Muscle layer of duodenum (tissue), 2 donors: ENCODE measurements at regions not wholly inside any gene's neighbourhood (a gene's known extent, or its start where the extent isn't known, plus 50 kb on each side); places are given as distances from the start of the nearest gene placed in this dataset.

Source experiments
- H3K27ac ChIP-seq: one replicate; pipeline ENCODE4 v1.7.0; 2013; ENCODE audit warnings: mild to moderate bottlenecking, low read length
- H3K27me3 ChIP-seq: one replicate; pipeline ENCODE4 v1.7.0; 2013; ENCODE audit warnings: low read depth, mild to moderate bottlenecking, control low read depth, low read length
- H3K36me3 ChIP-seq, 2 donors: one replicate each; pipeline ENCODE4 v1.7.0; 2013; ENCODE audit warnings: low read length in 2 of 2, control low read depth in 1 of 2, mild to moderate bottlenecking in 1 of 2; ENCODE audit not compliant: insufficient read depth in 2 of 2, control insufficient read depth in 1 of 2
- H3K4me1 ChIP-seq, 2 donors: one replicate each; pipeline ENCODE4 v1.7.0; 2013; ENCODE audit warnings: low read length in 2 of 2, mild to moderate bottlenecking in 2 of 2, control low read depth in 1 of 2, moderate library complexity in 1 of 2; ENCODE audit not compliant: insufficient read depth in 2 of 2, control insufficient read depth in 1 of 2
- H3K4me3 ChIP-seq, 2 donors: one replicate each; pipeline ENCODE4 v1.7.0; 2013; ENCODE audit warnings: low read length in 2 of 2, low read depth in 1 of 2, mild to moderate bottlenecking in 1 of 2
- H3K9me3 ChIP-seq, 2 donors: one replicate each; pipeline ENCODE4 v1.7.0; 2013; ENCODE audit warnings: low read length in 2 of 2, control low read depth in 1 of 2, mild to moderate bottlenecking in 1 of 2; ENCODE audit not compliant: control insufficient read depth in 1 of 2
- donor health status: healthy.

DNA sequence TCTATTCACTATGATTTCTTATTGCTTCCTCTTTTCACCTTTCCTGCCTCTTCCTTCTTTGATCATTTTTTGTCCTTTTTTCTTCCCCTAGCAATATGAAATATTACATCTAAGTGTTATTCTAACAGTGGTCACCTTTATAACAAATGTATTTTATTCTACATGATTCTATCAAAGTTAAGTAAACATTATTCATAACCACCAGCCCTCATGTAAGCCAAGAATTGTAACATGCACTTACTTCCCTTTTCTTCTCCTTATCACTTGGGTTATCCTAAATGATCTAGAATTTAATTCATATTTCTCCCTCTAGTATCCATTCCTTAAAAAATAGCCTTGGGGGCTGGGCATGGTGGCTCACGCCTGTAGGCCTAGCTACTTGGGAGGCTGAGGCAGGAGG, 88.3 kb upstream of the SLC22A23 start:
- peak overlapping the region; percentile 20 for H3K27ac ChIP-seq
- no peaks in the 10 kb centered on the region for H3K4me1 ChIP-seq
- H3K27me3 ChIP-seq: no peaks in the 10 kb centered on the region
- H3K4me3 ChIP-seq: no peak overlapping the region
- H3K36me3 ChIP-seq: no peaks in the 10 kb centered on the region
- no peaks in the 10 kb centered on the region for H3K9me3 ChIP-seq

DNA sequence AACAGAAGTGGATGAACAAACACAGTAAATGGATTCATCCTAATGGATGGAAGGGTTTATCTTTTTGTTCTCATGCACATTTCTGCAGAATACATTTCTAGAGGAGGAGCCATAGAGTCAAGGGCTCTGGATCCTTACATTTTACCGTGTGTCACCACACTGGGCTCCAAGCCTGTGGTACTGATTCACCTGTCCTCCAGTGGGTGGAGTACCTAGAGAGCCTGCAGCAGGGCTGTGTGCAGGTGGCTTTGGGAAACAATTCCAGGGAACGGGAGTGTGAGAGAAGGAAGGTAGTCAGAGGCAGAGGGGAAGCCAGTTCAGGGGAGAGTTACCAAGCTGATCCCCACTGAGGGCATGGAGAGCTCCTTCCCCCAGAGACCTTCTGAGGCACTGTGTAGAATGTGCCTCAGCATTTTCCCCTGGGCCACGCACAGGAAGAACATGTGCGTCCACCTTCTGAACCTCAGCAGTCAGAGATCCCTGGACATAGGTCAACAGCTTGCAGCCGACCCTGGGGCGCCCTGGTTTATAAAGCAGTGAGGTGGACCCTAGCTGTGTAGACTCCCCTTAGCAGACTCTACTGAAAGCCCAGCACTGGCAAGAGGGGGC, 85.3 kb upstream of the SLC22A23 start:
- H3K27me3 ChIP-seq: no peaks in the 10 kb centered on the region
- H3K27ac ChIP-seq: no peak overlapping the region
- H3K36me3 ChIP-seq: no peaks in the 10 kb centered on the region
- no peaks in the 10 kb centered on the region for H3K4me1 ChIP-seq
- no peaks in the 10 kb centered on the region for H3K9me3 ChIP-seq
- no peak overlapping the region for H3K4me3 ChIP-seq

DNA sequence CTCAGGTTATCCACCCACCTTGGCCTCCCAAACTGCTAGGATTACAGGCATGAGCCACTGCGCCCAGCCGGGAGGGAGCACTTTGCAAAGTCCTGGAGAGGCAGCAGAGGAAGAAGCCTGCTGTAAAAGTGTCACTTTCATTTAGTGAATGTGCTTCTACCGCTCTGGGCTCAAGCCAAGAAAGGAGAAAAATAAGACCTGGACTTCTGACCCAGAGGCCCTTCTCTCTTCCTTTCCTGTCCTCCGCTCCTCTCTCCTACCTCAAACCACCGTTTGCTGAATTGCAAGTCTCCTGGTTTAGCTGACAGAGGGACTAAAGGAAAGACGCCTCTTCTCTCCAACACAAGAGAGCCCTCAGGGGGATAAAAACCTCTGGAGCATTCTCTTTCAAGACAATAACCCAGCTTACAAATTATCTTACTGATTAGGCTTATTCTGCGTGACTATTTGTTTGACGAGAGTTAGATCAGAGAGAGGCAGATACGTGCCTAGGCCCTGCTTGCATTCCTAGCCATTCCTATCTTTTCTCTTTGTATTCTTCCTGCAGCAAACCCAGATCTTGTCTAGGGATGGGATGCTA, 84.2 kb upstream of the SLC22A23 start:
- Histone ChIP-seq H3K4me3 (no peak overlapping the region), H3K4me1 (no peaks in the 10 kb centered on the region), H3K27ac (no peak overlapping the region), H3K36me3 (no peaks in the 10 kb centered on the region), H3K27me3 (no peaks in the 10 kb centered on the region), H3K9me3 (no peaks in the 10 kb centered on the region)

DNA sequence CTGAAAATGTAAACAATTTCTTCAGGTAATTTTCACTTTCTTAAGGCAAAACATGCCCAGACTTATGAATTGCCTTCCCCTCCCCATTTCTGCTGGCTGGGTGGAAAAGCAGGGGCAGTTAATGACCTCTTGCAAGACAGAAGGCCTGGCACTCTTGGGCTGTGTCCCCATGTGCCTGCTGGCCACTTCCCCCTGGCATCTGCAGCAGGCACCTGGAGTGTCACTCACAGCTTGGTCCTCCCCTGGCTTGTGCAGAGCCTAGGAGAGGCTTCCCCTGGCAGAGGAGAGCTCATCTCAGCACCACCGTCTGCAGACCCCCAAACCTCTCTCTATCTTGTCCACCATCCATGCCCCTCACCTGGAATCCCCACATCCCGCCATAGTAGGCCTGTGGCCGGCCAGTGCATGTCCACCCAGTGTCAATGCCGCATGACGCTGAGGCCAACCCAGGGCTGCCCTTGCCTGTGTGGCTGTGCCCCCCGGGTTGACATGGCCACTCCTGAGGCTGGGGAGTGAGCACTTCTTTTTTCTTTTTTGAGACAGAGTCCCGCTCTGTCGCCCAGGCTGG, 83.5 kb upstream of the SLC22A23 start:
- Histone ChIP-seq H3K9me3 (no peaks in the 10 kb centered on the region), H3K4me3 (no peak overlapping the region), H3K27me3 (no peaks in the 10 kb centered on the region), H3K36me3 (no peaks in the 10 kb centered on the region), H3K4me1 (no peaks in the 10 kb centered on the region), H3K27ac (no peak overlapping the region)

DNA sequence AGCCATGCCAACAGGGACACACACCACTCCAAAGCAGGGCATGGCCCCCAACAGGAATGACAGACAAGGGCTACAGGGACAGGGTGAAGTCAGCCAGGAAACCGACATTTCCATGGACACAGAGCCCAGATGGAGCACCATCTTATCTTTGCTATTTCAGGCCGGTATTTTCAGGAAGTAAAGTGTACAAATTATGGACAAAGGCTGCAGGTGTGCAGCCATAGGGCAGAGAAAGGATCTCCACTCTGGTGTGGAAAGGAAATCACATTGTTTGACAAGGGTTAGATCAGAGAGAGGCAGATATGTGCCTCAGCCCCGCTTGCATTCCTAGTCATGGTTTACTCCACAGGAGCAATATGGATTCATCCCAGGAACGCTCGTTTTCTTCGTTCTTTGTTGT, 81.7 kb upstream of the SLC22A23 start:
- H3K36me3 ChIP-seq: no peaks in the 10 kb centered on the region
- no peaks in the 10 kb centered on the region for H3K27me3 ChIP-seq
- no peaks in the 10 kb centered on the region for H3K9me3 ChIP-seq
- no peak overlapping the region for H3K4me3 ChIP-seq
- no peak overlapping the region for H3K27ac ChIP-seq
- no peaks in the 10 kb centered on the region for H3K4me1 ChIP-seq

DNA sequence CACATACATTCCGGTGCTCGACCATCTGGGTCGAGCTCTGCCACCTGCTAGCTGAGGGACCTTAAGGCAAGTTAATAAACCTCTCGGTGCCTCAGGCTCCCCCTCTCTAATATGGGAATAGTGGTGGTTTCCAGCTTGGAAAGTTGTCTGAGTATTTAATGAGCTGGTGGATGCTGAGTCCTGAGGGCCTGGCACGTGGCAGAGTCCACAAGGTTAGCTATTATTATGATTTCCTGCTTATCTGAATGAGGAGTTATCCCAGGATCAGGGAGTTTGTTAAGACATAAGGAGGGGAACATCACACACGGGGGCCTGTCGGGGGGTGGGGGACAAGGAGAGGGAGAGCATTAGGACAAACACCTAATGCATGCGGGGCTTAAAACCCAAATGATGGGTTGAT, 80.1 kb upstream of the SLC22A23 start:
- Histone ChIP-seq H3K27ac (no peak overlapping the region), H3K4me3 (no peak overlapping the region), H3K9me3 (no peaks in the 10 kb centered on the region), H3K4me1 (no peaks in the 10 kb centered on the region), H3K36me3 (no peaks in the 10 kb centered on the region), H3K27me3 (no peaks in the 10 kb centered on the region)

DNA sequence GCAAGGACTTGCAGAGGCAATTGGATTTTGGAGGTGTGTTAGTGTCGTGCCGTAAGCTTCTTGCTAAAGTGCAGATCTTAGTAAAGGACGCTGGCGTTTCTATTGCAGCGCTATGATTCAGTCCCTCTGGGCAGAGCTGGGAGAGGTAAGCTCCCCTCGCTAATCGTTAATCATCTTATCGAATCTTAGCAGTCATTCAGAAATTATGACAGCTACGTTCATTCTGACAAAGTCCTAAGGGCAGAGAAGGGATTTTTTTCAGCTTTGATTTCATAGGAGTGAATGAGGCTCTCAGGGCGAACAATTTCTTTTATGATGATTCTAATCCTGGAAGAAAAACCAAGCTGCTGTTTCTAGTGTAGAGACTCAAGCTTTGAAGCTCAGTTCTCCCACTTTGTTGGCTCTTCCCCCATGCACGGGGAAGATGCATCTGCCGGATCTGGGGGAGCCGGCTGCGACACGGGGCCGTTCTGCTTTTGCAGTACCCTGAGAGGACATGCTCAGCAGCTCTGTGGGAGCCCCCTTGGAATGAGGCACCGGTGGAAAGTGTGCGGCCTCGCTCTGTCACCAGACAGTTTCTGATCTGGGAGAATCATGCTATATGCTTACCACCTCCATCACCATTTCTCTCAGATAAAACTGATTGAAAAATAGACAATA, 79.1 kb upstream of the SLC22A23 start:
- H3K4me1 ChIP-seq: no peaks in the 10 kb centered on the region
- no peaks in the 10 kb centered on the region for H3K27me3 ChIP-seq
- H3K9me3 ChIP-seq: no peaks in the 10 kb centered on the region
- H3K4me3 ChIP-seq: no peak overlapping the region
- H3K36me3 ChIP-seq: no peaks in the 10 kb centered on the region
- H3K27ac ChIP-seq: no peak overlapping the region

DNA sequence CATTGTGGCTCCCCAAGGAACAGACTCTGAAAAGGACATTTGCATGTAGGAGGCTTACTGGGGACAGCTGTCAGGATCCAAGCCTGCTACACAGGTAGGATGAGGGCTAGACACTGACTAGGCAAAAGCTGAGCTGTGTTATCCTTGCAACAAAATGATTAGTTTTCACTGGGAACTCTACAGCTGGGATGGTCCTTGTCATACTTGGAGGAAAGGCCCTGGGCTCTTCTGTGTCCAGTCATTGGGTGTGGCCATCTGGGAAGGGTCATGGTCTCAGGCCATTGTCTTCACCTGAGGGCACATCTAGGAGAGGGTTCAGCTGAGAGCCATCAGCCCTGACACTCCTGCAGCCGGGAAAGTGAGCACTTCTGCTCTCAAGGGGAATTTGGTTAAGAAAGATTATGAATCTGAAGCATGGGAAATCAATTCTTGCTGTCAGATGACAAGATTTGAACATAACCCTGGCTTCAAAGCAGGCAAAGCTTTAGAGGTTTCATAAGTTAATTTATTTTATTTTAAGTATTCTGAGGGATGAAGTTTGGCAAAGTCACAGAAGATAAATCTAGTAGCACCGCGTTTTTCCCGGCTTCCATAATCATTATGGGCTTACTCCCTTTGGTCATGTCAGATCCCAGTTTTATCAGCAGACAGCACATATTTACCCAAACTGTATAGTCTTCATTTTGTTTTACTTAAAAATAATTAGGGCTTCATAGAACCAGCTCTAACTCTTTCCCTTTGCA, 78.4 kb upstream of the SLC22A23 start:
- H3K4me1 ChIP-seq: no peaks in the 10 kb centered on the region
- no peaks in the 10 kb centered on the region for H3K36me3 ChIP-seq
- H3K9me3 ChIP-seq: no peaks in the 10 kb centered on the region
- H3K27ac ChIP-seq: no peak overlapping the region
- H3K4me3 ChIP-seq: no peak overlapping the region
- no peaks in the 10 kb centered on the region for H3K27me3 ChIP-seq

DNA sequence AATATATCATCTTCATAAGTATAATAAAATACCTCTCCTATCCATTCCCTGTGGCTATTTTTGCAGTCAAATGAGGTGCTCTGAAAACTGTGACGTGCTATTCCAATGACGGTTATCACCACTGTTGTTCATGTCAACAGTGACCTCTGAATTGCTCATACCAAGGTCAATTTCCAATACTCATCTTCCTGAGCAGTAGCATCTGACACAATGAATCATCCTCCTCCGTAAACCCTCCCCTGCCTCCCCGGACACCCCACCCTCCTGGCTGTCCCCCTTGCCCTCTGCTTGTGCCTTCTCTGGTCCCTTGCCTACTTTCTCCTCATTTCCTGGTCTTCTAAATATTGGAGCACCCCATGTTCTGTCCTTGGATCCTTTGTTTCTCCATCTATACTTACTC, 77.7 kb upstream of the SLC22A23 start:
- Histone ChIP-seq H3K4me1 (no peaks in the 10 kb centered on the region), H3K27me3 (no peaks in the 10 kb centered on the region), H3K4me3 (no peak overlapping the region), H3K9me3 (no peaks in the 10 kb centered on the region), H3K36me3 (no peaks in the 10 kb centered on the region), H3K27ac (no peak overlapping the region)

DNA sequence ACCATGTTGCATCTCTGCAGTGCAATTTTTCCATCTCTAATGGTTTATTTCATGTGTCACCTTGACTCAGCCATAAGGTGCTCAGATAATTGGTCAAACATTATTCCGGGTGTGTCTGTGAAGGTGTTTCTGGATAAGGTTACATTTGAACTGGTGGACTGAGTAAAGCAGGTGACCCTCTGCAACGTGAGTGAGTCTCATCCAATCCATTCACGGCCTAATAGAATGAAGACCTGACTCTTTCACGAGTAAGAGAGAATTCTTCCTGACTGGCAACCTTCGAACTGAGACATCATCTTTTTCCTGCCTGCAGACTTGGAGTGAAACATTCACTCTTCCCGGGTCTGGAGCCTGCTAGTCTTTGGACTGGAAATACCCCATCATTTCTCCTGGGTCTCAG, 77.1 kb upstream of the SLC22A23 start:
- no peaks in the 10 kb centered on the region for H3K9me3 ChIP-seq
- H3K36me3 ChIP-seq: no peaks in the 10 kb centered on the region
- no peak overlapping the region for H3K27ac ChIP-seq
- H3K4me1 ChIP-seq: no peaks in the 10 kb centered on the region
- H3K27me3 ChIP-seq: no peaks in the 10 kb centered on the region
- H3K4me3 ChIP-seq: no peak overlapping the region

DNA sequence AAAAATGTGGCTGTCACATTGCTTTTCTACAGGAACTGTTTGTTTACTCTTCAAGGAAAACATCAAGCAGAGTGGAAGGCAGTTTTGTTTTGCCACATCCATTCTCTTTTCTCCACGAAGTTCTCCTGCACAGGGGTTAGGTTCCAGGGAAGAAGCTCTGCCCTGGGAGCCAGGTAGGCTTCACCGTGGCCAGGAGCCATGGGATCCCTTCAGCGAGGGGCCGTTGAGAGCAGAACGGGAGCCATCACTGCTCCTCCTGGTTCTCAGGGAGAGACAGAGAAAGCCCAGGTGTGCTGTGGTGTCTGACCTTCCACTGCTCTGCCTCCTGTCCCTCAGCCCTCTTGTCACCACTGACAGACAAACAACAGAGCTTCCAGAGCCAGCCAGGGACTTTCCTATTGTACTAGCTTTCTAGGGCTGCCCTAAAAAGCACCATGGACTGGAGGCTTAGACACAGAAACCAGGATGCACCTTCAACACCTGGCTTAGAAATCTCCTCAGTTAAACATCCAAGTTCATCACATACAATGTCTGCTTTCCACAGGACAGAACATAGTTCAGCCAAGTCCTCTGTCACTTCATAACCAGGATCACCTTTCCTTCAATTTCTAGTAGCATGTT, 75.6 kb upstream of the SLC22A23 start:
- Histone ChIP-seq H3K27me3 (no peaks in the 10 kb centered on the region), H3K27ac (no peak overlapping the region), H3K9me3 (no peaks in the 10 kb centered on the region), H3K4me3 (no peak overlapping the region), H3K4me1 (no peaks in the 10 kb centered on the region), H3K36me3 (no peaks in the 10 kb centered on the region)
